ENCODE measurements at regions not wholly inside any gene's neighbourhood (a gene's known extent, or its start where the extent isn't known, plus 50 kb on each side); places are given as distances from the start of the nearest gene placed in this dataset.

DNA sequence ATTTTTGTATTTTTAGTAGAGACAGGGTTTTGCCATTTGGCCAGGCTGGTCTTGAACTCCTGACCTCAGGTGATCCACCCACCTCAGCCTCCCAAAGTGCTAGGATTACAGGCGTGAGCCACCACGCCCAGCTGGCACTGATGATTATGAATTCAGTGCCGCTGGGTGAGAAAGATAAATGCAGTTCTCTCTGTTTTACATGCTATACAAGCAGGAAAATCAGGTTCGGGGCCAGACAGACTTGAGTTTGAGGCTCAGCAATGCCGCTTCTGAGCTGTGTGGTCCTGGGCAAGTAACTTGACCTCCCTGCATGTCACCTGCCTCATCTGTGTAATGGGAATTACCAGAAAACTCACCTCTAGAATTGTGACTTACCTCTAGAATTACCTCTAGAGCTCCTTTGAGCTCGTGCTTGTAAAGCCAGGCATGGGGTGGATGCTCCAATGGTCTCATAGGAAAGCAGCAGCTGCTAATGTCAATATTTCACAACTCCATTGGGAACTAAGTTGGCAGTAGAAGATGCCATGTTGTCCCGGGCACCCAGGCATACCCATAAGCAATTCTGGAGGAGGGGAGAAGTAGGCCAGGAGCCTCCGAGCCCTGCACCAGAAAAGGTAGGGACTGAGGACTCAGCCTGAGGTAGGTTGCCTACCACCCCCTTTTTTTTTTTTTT, 119.8 kb upstream of the SLC25A33 start:
- H3K4me1 Mint-ChIP-seq: peaks cover 37% of the 10 kb centered on the region
- H3K36me3 Mint-ChIP-seq (ENCODE audit: low read depth): no peaks in the 10 kb centered on the region
- H3K27me3 Mint-ChIP-seq: peaks cover 29% of the 10 kb centered on the region
- no peak for DNase-seq
- no peak overlapping the region for H3K4me3 Mint-ChIP-seq
- H3K27ac Mint-ChIP-seq: no peak overlapping the region
- ATAC-seq: no peak
- H3K9me3 Mint-ChIP-seq: no peaks in the 10 kb centered on the region

DNA sequence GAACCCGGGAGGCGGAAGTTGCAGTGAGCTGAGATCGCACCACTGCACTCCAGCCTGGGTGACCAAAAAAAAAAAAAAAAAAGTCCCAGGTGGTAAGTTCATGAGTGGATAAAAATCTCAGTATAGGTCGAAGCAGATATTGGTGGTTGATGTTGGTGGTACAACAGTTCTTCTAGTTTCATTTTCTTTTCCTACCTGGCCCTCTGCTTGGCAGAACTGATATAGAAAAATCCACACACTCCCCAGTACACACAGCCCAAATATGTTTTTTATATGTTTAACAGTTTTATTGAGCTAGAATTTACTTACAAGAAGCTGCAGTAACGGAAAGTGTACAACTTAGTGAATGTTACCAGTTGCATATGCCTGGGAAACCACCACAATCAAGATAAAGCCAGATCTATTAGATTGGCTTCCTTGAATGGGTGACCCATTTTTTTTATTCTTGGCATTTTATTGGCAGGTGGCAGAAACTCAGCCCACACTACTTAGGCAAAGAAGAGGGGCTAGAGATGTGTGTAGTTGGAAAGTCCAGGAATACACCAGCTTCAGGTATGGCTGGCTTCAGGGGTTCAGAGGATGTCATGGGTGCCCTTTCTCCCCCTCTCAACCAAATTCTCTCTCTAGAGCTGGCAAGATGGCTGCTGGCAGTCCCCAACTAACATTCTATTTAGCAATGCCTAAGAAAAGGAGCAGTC, 118.3 kb upstream of the SLC25A33 start:
- ATAC-seq (no peak), DNase-seq (no peak)
- H3K9me3 Mint-ChIP-seq: no peaks in the 10 kb centered on the region
- H3K27me3 Mint-ChIP-seq: peaks cover 33% of the 10 kb centered on the region
- H3K27ac Mint-ChIP-seq: no peak overlapping the region
- H3K36me3 Mint-ChIP-seq (ENCODE audit: low read depth): no peaks in the 10 kb centered on the region
- H3K4me1 Mint-ChIP-seq: peaks cover 48% of the 10 kb centered on the region
- H3K4me3 Mint-ChIP-seq: no peak overlapping the region

DNA sequence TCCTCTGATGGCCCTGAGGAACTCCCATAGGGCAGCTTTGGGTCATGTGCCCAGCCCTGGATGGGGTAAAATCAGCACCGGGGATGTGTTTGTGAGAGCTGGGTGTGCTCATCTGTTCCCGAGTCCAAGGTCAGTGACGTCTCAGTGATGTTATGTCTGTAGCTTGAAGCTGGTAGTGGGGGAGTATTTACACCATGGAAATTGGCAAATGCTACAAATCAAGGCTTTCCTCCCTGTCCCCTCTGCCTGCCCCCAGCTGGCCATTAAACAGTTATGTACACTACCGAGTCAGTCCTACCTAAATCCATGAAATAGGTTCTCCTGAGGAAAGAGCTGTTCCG, 117.8 kb upstream of the SLC25A33 start:
- peaks cover 50% of the 10 kb centered on the region for H3K4me1 Mint-ChIP-seq
- no peak overlapping the region for H3K27ac Mint-ChIP-seq
- H3K4me3 Mint-ChIP-seq: no peak overlapping the region
- no peak for ATAC-seq
- no peaks in the 10 kb centered on the region for H3K9me3 Mint-ChIP-seq
- H3K27me3 Mint-ChIP-seq: peaks cover 35% of the 10 kb centered on the region
- no peak for DNase-seq
- no peaks in the 10 kb centered on the region for H3K36me3 Mint-ChIP-seq (ENCODE audit: low read depth)

DNA sequence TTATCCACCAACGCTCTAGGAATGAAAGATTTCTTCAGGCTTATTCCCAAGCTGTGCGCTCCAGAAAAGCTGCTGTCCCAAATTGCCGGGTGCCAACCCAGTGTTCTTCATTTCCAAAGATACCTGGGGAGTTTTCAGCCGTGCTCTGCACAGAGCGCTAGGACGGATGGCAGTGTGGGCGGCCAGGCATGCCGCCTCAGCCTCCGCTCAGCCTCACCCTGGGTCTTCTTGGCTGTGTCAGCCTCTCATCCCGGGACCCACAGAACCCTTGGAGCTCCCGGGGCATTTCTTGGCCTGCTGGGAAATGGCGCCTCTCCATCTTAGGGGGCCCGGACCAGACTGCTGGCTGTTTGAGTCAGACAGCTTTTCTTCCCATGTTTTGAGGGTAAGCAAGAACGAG, 116.9 kb upstream of the SLC25A33 start:
- no peak for ATAC-seq
- no peak overlapping the region for H3K4me3 Mint-ChIP-seq
- H3K27ac Mint-ChIP-seq: no peak overlapping the region
- H3K27me3 Mint-ChIP-seq: peaks cover 29% of the 10 kb centered on the region
- no peak for DNase-seq
- no peaks in the 10 kb centered on the region for H3K36me3 Mint-ChIP-seq (ENCODE audit: low read depth)
- H3K9me3 Mint-ChIP-seq: no peaks in the 10 kb centered on the region
- H3K4me1 Mint-ChIP-seq: peaks cover 47% of the 10 kb centered on the region

DNA sequence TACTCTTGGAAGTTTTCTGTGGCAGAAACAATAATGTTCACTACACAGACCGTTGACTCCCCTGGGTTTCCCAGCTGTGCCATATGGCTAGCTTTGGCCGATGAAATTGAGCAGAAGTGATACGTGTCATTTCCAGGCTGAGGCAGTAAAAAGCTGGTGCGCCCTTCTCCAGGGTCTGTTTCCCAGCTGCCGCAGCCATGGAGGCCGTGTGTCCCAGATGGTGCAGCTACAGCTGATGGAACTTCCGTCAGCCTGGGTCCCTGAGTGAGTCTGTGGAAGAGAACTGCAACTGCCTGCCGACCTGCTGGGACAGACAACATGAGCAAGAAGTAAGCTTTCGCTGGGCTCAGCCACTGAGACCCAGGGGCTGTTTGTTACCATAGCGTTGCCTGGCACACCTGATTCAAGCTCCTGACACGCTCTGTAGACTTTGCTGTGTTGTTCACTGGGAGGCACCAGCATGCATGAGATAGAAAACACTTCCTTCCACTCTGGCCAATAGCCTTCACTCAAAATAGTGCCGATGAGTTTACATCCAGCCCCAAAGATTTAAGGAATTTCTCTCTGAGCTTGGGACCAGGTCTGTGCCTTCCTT, 116.3 kb upstream of the SLC25A33 start:
- H3K4me1 Mint-ChIP-seq: peaks cover 44% of the 10 kb centered on the region

DNA sequence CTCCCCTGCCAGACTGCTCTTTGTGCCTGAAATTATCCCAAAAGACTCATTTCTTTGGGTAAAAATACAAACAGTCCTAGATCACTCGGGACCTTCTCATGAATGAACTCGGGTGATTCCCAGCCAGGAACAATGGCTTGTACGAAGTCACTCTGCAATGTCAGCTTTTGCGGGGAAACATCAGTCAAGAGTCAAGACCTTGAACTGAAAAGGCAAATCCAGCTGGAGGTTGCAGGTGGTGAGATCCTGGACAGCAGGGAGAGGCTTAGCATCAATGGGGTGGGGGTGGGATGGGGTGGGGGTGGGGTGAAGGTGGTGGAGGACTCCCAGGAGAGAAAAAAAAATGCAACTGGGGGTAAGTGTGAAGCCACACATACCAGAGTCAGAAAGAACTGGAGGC, 115.0 kb upstream of the SLC25A33 start:
- no peaks in the 10 kb centered on the region for H3K9me3 Mint-ChIP-seq
- H3K27ac Mint-ChIP-seq: no peak overlapping the region

More for the DNA sequence above, 116.3 kb upstream of the SLC25A33 start:
- no peaks in the 10 kb centered on the region for H3K36me3 Mint-ChIP-seq (ENCODE audit: low read depth)
- no peak overlapping the region for H3K27ac Mint-ChIP-seq
- no peak overlapping the region for H3K4me3 Mint-ChIP-seq
- H3K9me3 Mint-ChIP-seq: no peaks in the 10 kb centered on the region
- peaks cover 27% of the 10 kb centered on the region for H3K27me3 Mint-ChIP-seq
- DNase-seq (no peak), ATAC-seq (no peak)

DNA sequence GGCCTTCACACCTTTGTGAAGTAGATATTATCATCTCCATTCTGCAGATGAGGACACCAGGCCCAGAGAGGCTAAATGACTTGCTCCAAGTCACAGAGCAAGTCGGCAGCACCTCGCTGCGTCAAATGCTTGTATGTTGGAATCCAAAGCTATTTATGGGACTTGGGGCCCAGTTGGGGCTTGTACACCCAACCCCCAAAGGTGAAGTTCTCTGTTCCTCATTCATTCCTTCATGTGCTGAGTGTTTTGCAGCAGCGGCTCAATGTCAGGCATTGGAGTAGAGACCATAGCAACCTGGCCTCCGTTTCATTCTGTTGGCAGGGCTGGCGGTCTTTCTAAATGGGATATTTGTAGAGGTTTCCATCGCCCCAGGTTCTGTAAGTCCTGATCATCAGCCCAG, 113.4 kb upstream of the SLC25A33 start:
- ATAC-seq: no peak
- peaks cover 54% of the 10 kb centered on the region for H3K4me1 Mint-ChIP-seq
- H3K9me3 Mint-ChIP-seq: no peaks in the 10 kb centered on the region

More for the DNA sequence above, 115.0 kb upstream of the SLC25A33 start:
- H3K27me3 Mint-ChIP-seq: peaks cover 27% of the 10 kb centered on the region
- ATAC-seq (no peak), DNase-seq (no peak)
- H3K4me1 Mint-ChIP-seq: peaks cover 54% of the 10 kb centered on the region
- no peak overlapping the region for H3K4me3 Mint-ChIP-seq
- no peaks in the 10 kb centered on the region for H3K36me3 Mint-ChIP-seq (ENCODE audit: low read depth)

DNA sequence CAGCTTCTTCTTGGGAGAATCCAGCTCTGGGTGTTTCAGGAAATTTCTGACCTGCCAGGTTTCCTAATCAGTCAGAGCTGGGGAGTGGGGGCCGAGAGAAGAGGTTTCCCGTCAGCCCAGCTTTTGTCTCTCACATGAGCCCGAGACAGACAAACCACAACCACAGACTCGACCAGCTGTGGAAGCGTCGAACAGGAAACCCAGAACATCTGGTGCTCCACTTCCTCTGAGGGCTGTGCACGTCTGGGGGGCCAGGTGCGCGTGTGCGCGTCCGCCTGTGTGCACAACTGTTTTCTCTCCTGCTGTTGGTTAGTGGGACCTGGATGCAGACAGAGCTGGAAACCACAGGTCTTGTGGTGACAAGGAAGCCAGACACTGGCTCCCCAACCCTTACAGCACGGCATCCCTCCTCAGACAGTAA, 113.0 kb upstream of the SLC25A33 start:
- peak; percentile 57 for ATAC-seq
- peak overlapping the region; percentile 51 for H3K4me3 Mint-ChIP-seq
- no peaks in the 10 kb centered on the region for H3K36me3 Mint-ChIP-seq (ENCODE audit: low read depth)
- H3K27ac Mint-ChIP-seq: peak overlapping the region; percentile 65
- no peaks in the 10 kb centered on the region for H3K9me3 Mint-ChIP-seq
- peaks cover 50% of the 10 kb centered on the region for H3K4me1 Mint-ChIP-seq
- peak; percentile 74 for DNase-seq
- peaks cover 27% of the 10 kb centered on the region for H3K27me3 Mint-ChIP-seq

More for the DNA sequence above, 113.4 kb upstream of the SLC25A33 start:
- Mint-ChIP-seq H3K36me3 (ENCODE audit: low read depth) (no peaks in the 10 kb centered on the region), H3K27ac (peak overlapping the region; percentile 65), H3K27me3 (peaks cover 27% of the 10 kb centered on the region), H3K4me3 (peak overlapping the region; percentile 51)
- DNase-seq: no peak

DNA sequence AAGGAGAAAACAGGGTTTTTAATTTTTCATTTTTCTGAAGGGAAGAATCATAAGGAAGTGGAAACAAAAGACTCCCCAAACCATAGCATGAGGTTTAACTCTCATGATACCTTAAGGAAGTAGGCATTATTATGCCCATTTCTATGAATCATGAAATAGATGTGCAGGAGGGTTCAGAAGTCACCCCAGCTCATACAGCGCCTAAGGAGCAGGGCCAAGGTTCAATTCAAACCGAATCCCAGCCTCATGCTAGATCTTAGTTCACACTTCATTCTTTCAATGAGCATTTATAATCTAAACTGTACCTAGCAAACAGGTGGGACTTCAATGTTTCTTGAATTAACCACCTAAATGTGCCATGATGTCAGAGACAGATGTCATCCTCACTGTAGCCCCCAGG, 111.9 kb upstream of the SLC25A33 start:
- Mint-ChIP-seq H3K27ac (no peak overlapping the region), H3K27me3 (peaks cover 25% of the 10 kb centered on the region), H3K36me3 (ENCODE audit: low read depth) (no peaks in the 10 kb centered on the region), H3K9me3 (no peaks in the 10 kb centered on the region), H3K4me1 (peaks cover 50% of the 10 kb centered on the region), H3K4me3 (no peak overlapping the region)
- ATAC-seq: no peak
- DNase-seq: no peak

DNA sequence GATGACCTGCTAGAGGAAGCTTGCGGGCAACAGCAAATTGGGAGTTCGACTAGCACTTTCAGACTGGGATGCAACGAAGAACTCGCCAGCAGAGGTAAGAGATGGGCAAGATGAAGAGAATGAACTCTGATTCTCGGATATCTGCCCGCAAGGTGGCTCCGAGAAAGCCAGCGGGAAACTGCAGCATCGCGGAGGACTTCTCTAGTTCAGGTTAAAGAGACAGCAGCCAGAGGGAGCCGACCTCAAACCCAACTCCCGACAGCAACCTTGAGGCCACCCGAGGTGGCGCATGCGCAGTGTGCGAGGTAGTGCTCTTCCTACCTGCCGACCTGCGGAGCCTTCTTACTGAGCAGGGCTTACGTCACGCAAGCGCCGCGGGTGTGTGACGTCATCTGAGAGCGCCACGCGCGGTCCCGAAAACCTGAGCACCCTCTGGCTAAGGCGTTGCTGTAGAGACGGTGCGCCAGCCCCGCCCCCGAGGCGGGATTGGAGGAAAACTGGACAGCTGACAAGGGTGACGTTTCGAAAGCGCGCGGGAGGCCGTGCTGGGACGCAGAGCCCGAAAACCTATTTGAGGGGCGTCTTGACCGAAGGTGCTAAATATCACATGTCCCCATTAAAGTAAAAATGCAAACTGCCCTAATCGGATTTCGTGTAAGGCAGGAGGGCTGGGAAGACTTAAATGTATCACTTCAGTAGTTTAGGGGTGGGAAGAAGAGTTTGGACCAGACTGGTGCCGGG, 110.5 kb upstream of the SLC25A33 start:
- DNase-seq (peak; percentile 100), ATAC-seq (peak; percentile 90)
- Mint-ChIP-seq H3K4me1 (peaks cover 50% of the 10 kb centered on the region), H3K9me3 (no peaks in the 10 kb centered on the region), H3K27me3 (peaks cover 11% of the 10 kb centered on the region), H3K36me3 (ENCODE audit: low read depth) (no peaks in the 10 kb centered on the region), H3K4me3 (peak overlapping the region; percentile 90), H3K27ac (peak overlapping the region; percentile 91)

DNA sequence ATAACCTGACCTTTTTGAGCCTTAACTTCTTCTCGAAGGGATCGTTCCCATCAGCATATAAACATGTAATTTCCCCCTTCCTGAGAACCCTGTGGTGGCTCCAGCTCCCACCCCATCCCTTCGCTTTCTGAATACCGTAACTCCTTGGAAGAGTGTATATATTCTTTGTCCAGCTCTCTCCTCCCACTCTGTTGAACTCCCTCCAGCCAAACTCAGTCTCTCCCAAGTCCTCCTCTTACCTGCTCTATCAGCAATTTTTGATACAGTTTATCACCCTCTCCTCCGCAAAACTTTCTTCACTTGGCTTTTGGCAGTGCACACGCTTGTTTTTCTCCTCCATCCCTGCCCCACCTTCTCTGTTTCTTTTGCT, 109.9 kb upstream of the SLC25A33 start:
- peak overlapping the region; percentile 91 for H3K27ac Mint-ChIP-seq
- no peaks in the 10 kb centered on the region for H3K36me3 Mint-ChIP-seq (ENCODE audit: low read depth)
- peaks cover 5% of the 10 kb centered on the region for H3K27me3 Mint-ChIP-seq
- DNase-seq: no peak
- H3K4me3 Mint-ChIP-seq: peak overlapping the region; percentile 90
- no peaks in the 10 kb centered on the region for H3K9me3 Mint-ChIP-seq
- peaks cover 50% of the 10 kb centered on the region for H3K4me1 Mint-ChIP-seq
- no peak for ATAC-seq

DNA sequence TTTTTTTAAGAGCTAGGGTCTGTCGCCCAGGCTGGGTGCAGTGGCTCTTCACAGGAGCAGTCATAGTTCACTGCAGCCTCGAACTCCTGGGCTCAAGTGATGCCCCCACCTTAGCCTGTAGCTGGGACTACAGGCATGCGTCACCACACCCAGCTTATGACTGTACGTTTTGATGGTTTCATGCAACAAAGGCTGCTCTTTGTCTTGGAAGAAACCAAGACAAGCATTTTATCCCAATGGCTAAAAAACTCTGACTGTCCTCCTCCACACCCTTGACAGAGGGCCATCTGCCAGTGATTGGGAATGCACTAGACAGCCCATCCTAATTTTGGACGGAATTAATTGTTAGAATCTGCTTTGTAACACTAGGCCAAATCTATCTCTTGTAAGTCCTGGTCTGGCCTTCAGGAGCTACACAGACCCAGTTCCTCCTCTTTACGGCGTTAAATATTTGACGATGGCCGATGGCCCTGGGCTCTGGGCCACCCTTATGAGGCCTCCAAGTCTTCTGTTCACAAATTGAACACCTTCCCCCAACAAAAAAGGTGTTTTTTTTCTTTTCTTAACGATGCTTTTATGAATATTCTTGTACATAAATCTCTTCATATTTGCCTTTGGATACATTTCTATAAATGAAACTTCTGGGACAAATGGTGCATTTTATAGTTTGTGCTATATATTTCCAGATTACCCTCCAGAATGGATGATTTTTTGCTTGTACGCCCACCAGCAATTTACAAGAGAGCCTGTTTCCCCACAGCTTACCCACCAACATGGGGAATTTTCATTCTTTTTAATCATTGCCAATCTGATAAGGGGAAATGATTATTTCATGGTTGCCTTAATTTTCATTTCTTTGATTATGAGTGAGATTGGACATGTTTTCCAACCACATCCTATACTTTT, 104.8 kb upstream of the SLC25A33 start:
- Mint-ChIP-seq H3K27me3 (no peaks in the 10 kb centered on the region), H3K27ac (no peak overlapping the region), H3K9me3 (no peaks in the 10 kb centered on the region), H3K4me1 (peaks cover 9% of the 10 kb centered on the region), H3K36me3 (ENCODE audit: low read depth) (no peaks in the 10 kb centered on the region), H3K4me3 (no peak overlapping the region)
- ATAC-seq: no peak
- DNase-seq: no peak

DNA sequence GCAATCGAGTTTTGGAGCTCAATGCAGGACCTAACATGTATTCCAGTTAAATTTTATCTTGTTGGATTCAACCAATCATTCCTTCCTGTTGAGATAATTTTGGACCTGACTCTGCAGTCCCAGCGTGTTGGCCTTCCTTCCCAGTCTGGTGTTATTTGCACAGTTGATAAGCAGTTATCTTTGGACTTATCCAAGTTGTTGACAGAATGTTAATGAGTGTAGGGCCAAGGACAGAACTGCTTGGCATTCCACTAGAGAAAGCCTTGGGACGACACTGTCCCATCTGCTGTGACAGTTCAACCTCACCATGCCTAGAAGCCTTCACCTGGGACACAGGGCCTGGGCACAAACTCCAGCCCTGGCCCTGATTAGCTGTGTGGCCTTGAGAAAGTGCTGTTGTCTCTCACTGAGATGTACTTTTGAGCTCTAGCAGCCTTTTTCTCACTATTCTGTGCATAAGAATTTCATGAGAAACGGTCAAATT, 104.1 kb upstream of the SLC25A33 start:
- H3K4me3 Mint-ChIP-seq: no peak overlapping the region
- H3K9me3 Mint-ChIP-seq: no peaks in the 10 kb centered on the region
- peaks cover 2% of the 10 kb centered on the region for H3K4me1 Mint-ChIP-seq
- H3K27me3 Mint-ChIP-seq: no peaks in the 10 kb centered on the region
- H3K36me3 Mint-ChIP-seq (ENCODE audit: low read depth): no peaks in the 10 kb centered on the region
- H3K27ac Mint-ChIP-seq: no peak overlapping the region
- ATAC-seq (no peak), DNase-seq (no peak)
